GM19023 (cell line): ENCODE measurements at regions not wholly inside any gene's neighbourhood (a gene's known extent, or its start where the extent isn't known, plus 50 kb on each side); places are given as distances from the start of the nearest gene placed in this dataset.
"Not testable (repeated sequence)": the region's sequence is repeated elsewhere in the genome, so short reads cannot be mapped to it uniquely, and the experiment has no call there.

ENCODE experiments used
- ATAC-seq: cut with Tn5 transposase; IDR thresholded peaks from one replicate; pipeline ENCODE4 v1.9.1; 2021; ENCODE audit warnings: mild to moderate bottlenecking, moderate library complexity; ENCODE audit not compliant: unreplicated experiment

- ATAC-seq = no peak
These were observed 315.7 kb downstream of the REEP3 start for GRCh38 chr10:63836666-63837442.

- no peak for ATAC-seq
These were observed 320.6 kb downstream of the REEP3 start for GRCh38 chr10:63841761-63842160.

- ATAC-seq = no peak
These were observed 321.9 kb downstream of the REEP3 start for GRCh38 chr10:63843107-63843506.

GRCh38 chr10:63848871-63849270 is 327.7 kb downstream of the REEP3 start:
- ATAC-seq = not testable (repeated sequence)

- ATAC-seq = no peak
These were observed 341.7 kb downstream of the REEP3 start for GRCh38 chr10:63862860-63863259.

- ATAC-seq = no peak
These were observed 344.0 kb downstream of the REEP3 start for GRCh38 chr10:63865210-63865609.

GRCh38 chr10:63866075-63866746 is 345.0 kb downstream of the REEP3 start:
- ATAC-seq = peak; percentile 90

GRCh38 chr10:63866747-63867140 is 345.5 kb downstream of the REEP3 start:
- ATAC-seq = peak; percentile 59

- ATAC-seq = no peak
These were observed 357.2 kb downstream of the REEP3 start for GRCh38 chr10:63878428-63878827.

GRCh38 chr10:63883861-63884260 is 362.7 kb downstream of the REEP3 start:
- no peak for ATAC-seq

- ATAC-seq = no peak
These were observed 363.2 kb downstream of the REEP3 start for GRCh38 chr10:63884426-63884825.

GRCh38 chr10:63885156-63885555 is 364.0 kb downstream of the REEP3 start:
- no peak for ATAC-seq

- no peak for ATAC-seq
These were observed 365.3 kb downstream of the REEP3 start for GRCh38 chr10:63886281-63887022.

GRCh38 chr10:63887023-63887589 is 365.9 kb downstream of the REEP3 start:
- no peak for ATAC-seq

GRCh38 chr10:63887600-63888370 is 366.6 kb downstream of the REEP3 start:
- no peak for ATAC-seq

GRCh38 chr10:63889803-63890202 is 368.6 kb downstream of the REEP3 start:
- ATAC-seq = no peak

- no peak for ATAC-seq
These were observed 375.8 kb downstream of the REEP3 start for GRCh38 chr10:63896992-63897391.

GRCh38 chr10:63899673-63900300 is 378.6 kb downstream of the REEP3 start:
- no peak for ATAC-seq

- no peak for ATAC-seq
These were observed 380.0 kb downstream of the REEP3 start for GRCh38 chr10:63901228-63901627.

- ATAC-seq = no peak
These were observed 380.7 kb downstream of the REEP3 start for GRCh38 chr10:63901881-63902280.
